HEK293 (cell line): ENCODE measurements at regions not wholly inside any gene's neighbourhood (a gene's known extent, or its start where the extent isn't known, plus 50 kb on each side); places are given as distances from the start of the nearest gene placed in this dataset.

Source experiments
- CTCF ChIA-PET: fragments of 350-600 bp; formaldehyde crosslinking; extraction: SDS; loops from one replicate; lab custom pipeline; 2021; ENCODE audit warnings: antibody characterized with exemption; lab: Yijun Ruan, JAX
- POLR2A ChIA-PET: fragments of 300-600 bp; formaldehyde crosslinking; extraction: SDS; loops from one replicate; lab custom pipeline; 2020; ENCODE audit warnings: antibody characterized with exemption, inconsistent platforms; lab: Yijun Ruan, JAX
- H3K27ac ChIP-seq: fragments of 200-500 bp; sonication (Bioruptor generic); 2 replicates; pipeline ENCODE4 v1.5.1; 2014; ENCODE audit warnings: low read depth, low read length, control low read depth, inconsistent platforms; ENCODE audit errors: extremely low read depth
- H3K36me3 ChIP-seq, 2 experiments: fragments of 200-500 bp in 1 of 2; sonication (Bioruptor generic) in 1 of 2; 1 replicate in 1 of 2; 2 replicates in 1 of 2; pipeline ENCODE4 v1.5.1; 2014 to 2017; ENCODE audit warnings: inconsistent platforms in 2 of 2, low read length in 2 of 2; ENCODE audit not compliant: control insufficient read depth in 2 of 2, insufficient read depth in 1 of 2
- H3K4me1 ChIP-seq: fragments of 200-500 bp; sonication (Bioruptor generic); 2 replicates; pipeline ENCODE4 v1.5.1; 2014; ENCODE audit warnings: mild to moderate bottlenecking, low read length, inconsistent platforms; ENCODE audit not compliant: control insufficient read depth, insufficient read depth
- H3K4me3 ChIP-seq: 2 replicates; pipeline ENCODE4 v1.5.1; 2011; ENCODE audit warnings: low read depth, mild to moderate bottlenecking, control low read depth, low read length, moderate library complexity
- H3K9me3 ChIP-seq: fragments of 200-500 bp; sonication (Bioruptor generic); 2 replicates; pipeline ENCODE4 v1.5.1; 2014; ENCODE audit warnings: low read depth, low read length, inconsistent platforms; ENCODE audit not compliant: control insufficient read depth, insufficient read depth
- BCL11A ChIP-seq: fragments of 450-650 bp; formaldehyde crosslinking; IDR thresholded peaks from 2 replicates; pipeline ENCODE4 v1.5.1; 2016; ENCODE audit warnings: low read depth, missing biosample characterization, missing genetic modification characterization
- GFI1B ChIP-seq: fragments of 450-650 bp; formaldehyde crosslinking; IDR thresholded peaks from 2 replicates; pipeline ENCODE4 v1.5.1; 2016; ENCODE audit warnings: missing biosample characterization, missing genetic modification characterization
- HOXA7 ChIP-seq: sonication (generic); formaldehyde crosslinking; IDR thresholded peaks from 2 replicates; pipeline ENCODE4 v1.8.1; 2022; ENCODE audit warnings: missing genetic modification reagents, borderline replicate concordance
- HOXC10 ChIP-seq: sonication (generic); formaldehyde crosslinking; IDR thresholded peaks from 2 replicates; pipeline ENCODE4 v1.8.1; 2023; ENCODE audit warnings: mild to moderate bottlenecking, missing genetic modification reagents
- HOXD13 ChIP-seq: sonication (generic); formaldehyde crosslinking; IDR thresholded peaks from 2 replicates; pipeline ENCODE4 v1.8.0; 2022; ENCODE audit warnings: missing genetic modification reagents, borderline replicate concordance
- MEIS1 ChIP-seq: sonication (generic); formaldehyde crosslinking; IDR thresholded peaks from 2 replicates; pipeline ENCODE4 v1.8.1; 2022; ENCODE audit warnings: missing genetic modification reagents, mild to moderate bottlenecking, borderline replicate concordance
- SP7 ChIP-seq: fragments of 450-650 bp; formaldehyde crosslinking; IDR thresholded peaks from 2 replicates; pipeline ENCODE4 v1.5.1; 2016; ENCODE audit warnings: missing biosample characterization, missing genetic modification characterization
- ZFHX2 ChIP-seq: fragments of 450-650 bp; formaldehyde crosslinking; conservative IDR thresholded peaks from 2 replicates; pipeline ENCODE4 v1.5.1; 2016; ENCODE audit warnings: missing biosample characterization, missing genetic modification characterization
- ZNF133 ChIP-seq: fragments of 450-650 bp; formaldehyde crosslinking; IDR thresholded peaks from 2 replicates; pipeline ENCODE4 v1.5.1; 2016; ENCODE audit warnings: missing biosample characterization, missing genetic modification characterization
- ZNF140 ChIP-seq: fragments of 450-650 bp; formaldehyde crosslinking; IDR thresholded peaks from 2 replicates; pipeline ENCODE4 v1.5.1; 2016; ENCODE audit warnings: missing biosample characterization, missing genetic modification characterization
- ZNF174 ChIP-seq: fragments of 450-650 bp; formaldehyde crosslinking; IDR thresholded peaks from 2 replicates; pipeline ENCODE4 v1.5.0; 2017; ENCODE audit warnings: missing biosample characterization, mild to moderate bottlenecking, missing genetic modification characterization
- ZNF175 ChIP-seq: fragments of 450-650 bp; formaldehyde crosslinking; IDR thresholded peaks from 2 replicates; pipeline ENCODE4 v1.5.1; 2016; ENCODE audit warnings: missing biosample characterization, missing genetic modification characterization
- ZNF23 ChIP-seq: fragments of 450-650 bp; formaldehyde crosslinking; IDR thresholded peaks from 2 replicates; pipeline ENCODE4 v1.5.1; 2016; ENCODE audit warnings: missing biosample characterization, missing genetic modification characterization, borderline replicate concordance
- ZNF239 ChIP-seq: fragments of 450-650 bp; formaldehyde crosslinking; IDR thresholded peaks from 2 replicates; pipeline ENCODE4 v1.5.1; 2016; ENCODE audit warnings: missing biosample characterization, missing genetic modification characterization
- ZNF335 ChIP-seq: fragments of 450-650 bp; formaldehyde crosslinking; conservative IDR thresholded peaks from 2 replicates; pipeline ENCODE4 v1.5.1; 2016; ENCODE audit warnings: missing biosample characterization, missing genetic modification characterization
- ZNF416 ChIP-seq: fragments of 450-650 bp; formaldehyde crosslinking; IDR thresholded peaks from 2 replicates; pipeline ENCODE4 v1.5.1; 2016; ENCODE audit warnings: missing biosample characterization, missing genetic modification characterization
- ZNF510 ChIP-seq: fragments of 450-650 bp; formaldehyde crosslinking; IDR thresholded peaks from 2 replicates; pipeline ENCODE4 v1.5.1; 2018; ENCODE audit warnings: mild to moderate bottlenecking, missing genetic modification characterization, missing biosample characterization; ENCODE audit not compliant: insufficient replicate concordance
- ZNF596 ChIP-seq: fragments of 450-650 bp; IDR thresholded peaks from 2 replicates; pipeline ENCODE4 v1.5.0; 2018; ENCODE audit warnings: missing biosample characterization, mild to moderate bottlenecking, missing genetic modification characterization, moderate library complexity
- ZNF670 ChIP-seq: fragments of 450-650 bp; formaldehyde crosslinking; IDR thresholded peaks from 2 replicates; pipeline ENCODE4 v1.5.1; 2016; ENCODE audit warnings: missing biosample characterization, missing genetic modification characterization, low read depth
- ZNF768 ChIP-seq: fragments of 450-650 bp; formaldehyde crosslinking; IDR thresholded peaks from 2 replicates; pipeline ENCODE4 v1.5.1; 2018; ENCODE audit warnings: missing biosample characterization, mild to moderate bottlenecking, missing genetic modification characterization
- ZNF777 ChIP-seq: fragments of 450-650 bp; formaldehyde crosslinking; IDR thresholded peaks from 2 replicates; pipeline ENCODE4 v1.5.1; 2017; ENCODE audit warnings: missing biosample characterization, missing genetic modification characterization, borderline replicate concordance
- ZNF837 ChIP-seq: fragments of 450-650 bp; formaldehyde crosslinking; IDR thresholded peaks from 2 replicates; pipeline ENCODE4 v1.5.1; 2016; ENCODE audit warnings: missing biosample characterization, missing genetic modification characterization
- TF ChIP-seq, protein P1 (sequence below): fragments of 450-650 bp; formaldehyde crosslinking; IDR thresholded peaks from 2 replicates; pipeline ENCODE4 v1.5.1; 2016; ENCODE audit warnings: missing biosample characterization, missing genetic modification characterization
- TF ChIP-seq, protein P2 (sequence below): fragments of 450-650 bp; formaldehyde crosslinking; IDR thresholded peaks from 2 replicates; pipeline ENCODE4 v1.5.1; 2017; ENCODE audit warnings: missing biosample characterization, missing genetic modification characterization
- TF ChIP-seq, protein P3 (sequence below): fragments of 450-650 bp; formaldehyde crosslinking; IDR thresholded peaks from 2 replicates; pipeline ENCODE4 v1.5.1; 2016; ENCODE audit warnings: missing biosample characterization, missing genetic modification characterization
- TF ChIP-seq, protein P4 (sequence below): fragments of 450-650 bp; formaldehyde crosslinking; IDR thresholded peaks from 2 replicates; pipeline ENCODE4 v1.5.1; 2016; ENCODE audit warnings: missing biosample characterization, missing genetic modification characterization
- TF ChIP-seq, protein P5 (sequence below): sonication (generic); formaldehyde crosslinking; IDR thresholded peaks from 2 replicates; pipeline ENCODE4 v1.8.1; 2022; ENCODE audit warnings: mild to moderate bottlenecking, moderate library complexity, missing genetic modification reagents

DNA sequence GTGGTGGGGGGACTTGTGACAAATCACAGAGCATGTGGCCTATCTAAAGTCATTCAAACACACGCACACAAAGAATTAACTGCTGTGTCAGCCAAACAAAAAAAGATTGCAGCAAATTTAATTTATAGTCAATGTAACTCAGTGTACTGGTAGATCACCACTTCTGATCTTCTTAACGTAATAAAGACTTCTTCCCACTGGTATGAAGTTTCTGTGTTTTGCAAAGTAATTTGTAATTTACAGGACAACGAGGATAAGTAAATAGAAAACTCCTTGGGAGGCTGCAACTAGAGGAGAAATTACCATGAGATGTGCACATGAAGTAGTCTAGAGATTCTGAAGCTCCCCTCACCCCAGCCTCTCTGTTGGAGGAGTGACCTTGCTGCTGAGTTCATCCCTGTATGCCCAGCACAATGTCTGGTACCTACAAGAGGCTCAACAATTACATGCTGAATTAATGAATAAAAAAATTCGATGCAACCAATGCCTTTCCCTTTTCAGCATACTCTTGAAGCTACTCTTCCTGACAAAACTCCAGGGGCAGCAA is 207.3 kb downstream of the ARRDC4 start:
- Histone ChIP-seq H3K27ac (no peak overlapping the region), H3K9me3 (no peaks in the 10 kb centered on the region), H3K4me1 (no peaks in the 10 kb centered on the region), H3K4me3 (no peak overlapping the region), H3K36me3 (no peaks in the 10 kb centered on the region)
- ChIA-PET POLR2A (no interaction called here), CTCF (interaction anchor here (0.6 to 1.7 kb wide), 3 partner anchors 10 to 44 kb away, joined by 3 to 6 read pairs (median 3); no protein-coding TSS in a partner anchor)
- TF ChIP-seq ZNF175 (tag by site-specific recombination) (no peak), MEIS1 (CRISPR knock-in tag) (no peak), ZNF777 (tag by site-specific recombination) (no peak), ZNF133 (tag by site-specific recombination) (no peak), ZNF837 (tag by site-specific recombination) (no peak), ZNF670 (tag by site-specific recombination) (no peak), HOXA7 (CRISPR knock-in tag) (no peak)
- TF ChIP-seq, protein P1, sequence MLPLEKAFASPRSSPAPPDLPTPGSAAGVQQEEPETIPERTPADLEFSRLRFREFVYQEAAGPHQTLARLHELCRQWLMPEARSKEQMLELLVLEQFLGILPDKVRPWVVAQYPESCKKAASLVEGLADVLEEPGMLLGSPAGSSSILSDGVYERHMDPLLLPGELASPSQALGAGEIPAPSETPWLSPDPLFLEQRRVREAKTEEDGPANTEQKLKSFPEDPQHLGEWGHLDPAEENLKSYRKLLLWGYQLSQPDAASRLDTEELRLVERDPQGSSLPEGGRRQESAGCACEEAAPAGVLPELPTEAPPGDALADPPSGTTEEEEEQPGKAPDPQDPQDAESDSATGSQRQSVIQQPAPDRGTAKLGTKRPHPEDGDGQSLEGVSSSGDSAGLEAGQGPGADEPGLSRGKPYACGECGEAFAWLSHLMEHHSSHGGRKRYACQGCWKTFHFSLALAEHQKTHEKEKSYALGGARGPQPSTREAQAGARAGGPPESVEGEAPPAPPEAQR (tag by site-specific recombination) = no peak
- TF ChIP-seq, protein P2, sequence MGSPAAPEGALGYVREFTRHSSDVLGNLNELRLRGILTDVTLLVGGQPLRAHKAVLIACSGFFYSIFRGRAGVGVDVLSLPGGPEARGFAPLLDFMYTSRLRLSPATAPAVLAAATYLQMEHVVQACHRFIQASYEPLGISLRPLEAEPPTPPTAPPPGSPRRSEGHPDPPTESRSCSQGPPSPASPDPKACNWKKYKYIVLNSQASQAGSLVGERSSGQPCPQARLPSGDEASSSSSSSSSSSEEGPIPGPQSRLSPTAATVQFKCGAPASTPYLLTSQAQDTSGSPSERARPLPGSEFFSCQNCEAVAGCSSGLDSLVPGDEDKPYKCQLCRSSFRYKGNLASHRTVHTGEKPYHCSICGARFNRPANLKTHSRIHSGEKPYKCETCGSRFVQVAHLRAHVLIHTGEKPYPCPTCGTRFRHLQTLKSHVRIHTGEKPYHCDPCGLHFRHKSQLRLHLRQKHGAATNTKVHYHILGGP (tag by site-specific recombination) = no peak
- TF ChIP-seq, protein P3, sequence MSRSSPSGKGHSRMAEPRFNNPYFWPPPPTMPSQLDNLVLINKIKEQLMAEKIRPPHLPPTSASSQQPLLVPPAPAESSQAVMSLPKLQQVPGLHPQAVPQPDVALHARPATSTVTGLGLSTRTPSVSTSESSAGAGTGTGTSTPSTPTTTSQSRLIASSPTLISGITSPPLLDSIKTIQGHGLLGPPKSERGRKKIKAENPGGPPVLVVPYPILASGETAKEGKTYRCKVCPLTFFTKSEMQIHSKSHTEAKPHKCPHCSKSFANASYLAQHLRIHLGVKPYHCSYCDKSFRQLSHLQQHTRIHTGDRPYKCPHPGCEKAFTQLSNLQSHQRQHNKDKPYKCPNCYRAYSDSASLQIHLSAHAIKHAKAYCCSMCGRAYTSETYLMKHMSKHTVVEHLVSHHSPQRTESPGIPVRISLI (tag by site-specific recombination) = no peak

DNA sequence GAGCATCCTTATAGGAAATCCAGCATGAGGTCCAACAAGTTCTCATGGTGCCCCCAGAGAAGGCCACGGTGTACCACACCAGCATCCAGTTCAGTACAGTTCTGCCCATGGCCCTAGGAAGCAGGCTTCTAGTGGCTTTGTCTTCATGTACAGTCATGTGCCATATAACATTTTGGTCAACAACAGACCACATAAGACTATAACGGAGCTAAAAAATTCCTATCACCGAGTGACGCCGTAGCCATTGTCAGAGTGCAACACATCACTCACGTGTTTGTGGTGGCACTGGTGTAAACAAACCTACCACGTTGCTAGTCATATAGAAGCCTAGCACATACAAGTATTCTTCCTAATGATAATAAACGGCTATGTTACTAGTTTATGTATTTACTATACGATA is 209.0 kb downstream of the ARRDC4 start:
- Histone ChIP-seq H3K9me3 (no peaks in the 10 kb centered on the region), H3K4me3 (no peak overlapping the region), H3K36me3 (no peaks in the 10 kb centered on the region), H3K27ac (no peak overlapping the region), H3K4me1 (no peaks in the 10 kb centered on the region)
- ChIA-PET CTCF (interaction anchor here (1.7 to 2.8 kb wide), 2 partner anchors 8 to 270 kb away, joined by 6 to 9 read pairs; no protein-coding TSS in a partner anchor), POLR2A (interaction anchor here (0.6 kb wide), 1 partner anchor 54 kb away, joined by 6 read pairs; no protein-coding TSS in a partner anchor)
- TF ChIP-seq ZNF596 = no peak
- no peak for TF ChIP-seq ZFHX2 (tag by site-specific recombination)
- TF ChIP-seq ZNF768 (tag by site-specific recombination) = no peak
- TF ChIP-seq ZNF140 (tag by site-specific recombination) = no peak
- no peak for TF ChIP-seq ZNF335
- TF ChIP-seq, protein P4, sequence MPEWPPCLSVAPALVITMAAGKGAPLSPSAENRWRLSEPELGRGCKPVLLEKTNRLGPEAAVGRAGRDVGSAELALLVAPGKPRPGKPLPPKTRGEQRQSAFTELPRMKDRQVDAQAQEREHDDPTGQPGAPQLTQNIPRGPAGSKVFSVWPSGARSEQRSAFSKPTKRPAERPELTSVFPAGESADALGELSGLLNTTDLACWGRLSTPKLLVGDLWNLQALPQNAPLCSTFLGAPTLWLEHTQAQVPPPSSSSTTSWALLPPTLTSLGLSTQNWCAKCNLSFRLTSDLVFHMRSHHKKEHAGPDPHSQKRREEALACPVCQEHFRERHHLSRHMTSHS (tag by site-specific recombination) = no peak
- TF ChIP-seq HOXD13 (CRISPR knock-in tag) = no peak
- TF ChIP-seq ZNF510 (tag by site-specific recombination) = no peak
- no peak for TF ChIP-seq ZNF416 (tag by site-specific recombination)
- TF ChIP-seq ZNF174 = no peak
- no peak for TF ChIP-seq SP7
- TF ChIP-seq, protein P1 (tag by site-specific recombination) = no peak
- TF ChIP-seq HOXC10 (CRISPR knock-in tag) = no peak
- TF ChIP-seq, protein P5, sequence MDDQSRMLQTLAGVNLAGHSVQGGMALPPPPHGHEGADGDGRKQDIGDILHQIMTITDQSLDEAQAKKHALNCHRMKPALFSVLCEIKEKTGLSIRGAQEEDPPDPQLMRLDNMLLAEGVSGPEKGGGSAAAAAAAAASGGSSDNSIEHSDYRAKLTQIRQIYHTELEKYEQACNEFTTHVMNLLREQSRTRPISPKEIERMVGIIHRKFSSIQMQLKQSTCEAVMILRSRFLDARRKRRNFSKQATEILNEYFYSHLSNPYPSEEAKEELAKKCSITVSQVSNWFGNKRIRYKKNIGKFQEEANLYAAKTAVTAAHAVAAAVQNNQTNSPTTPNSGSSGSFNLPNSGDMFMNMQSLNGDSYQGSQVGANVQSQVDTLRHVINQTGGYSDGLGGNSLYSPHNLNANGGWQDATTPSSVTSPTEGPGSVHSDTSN (CRISPR knock-in tag) = no peak
- no peak for TF ChIP-seq ZNF239 (tag by site-specific recombination)
- no peak for TF ChIP-seq ZNF23 (tag by site-specific recombination)
- no peak for TF ChIP-seq BCL11A (tag by site-specific recombination)
- no peak for TF ChIP-seq GFI1B (tag by site-specific recombination)
